ENCODE measurements at regions not wholly inside any gene's neighbourhood (a gene's known extent, or its start where the extent isn't known, plus 50 kb on each side); places are given as distances from the start of the nearest gene placed in this dataset.

DNA sequence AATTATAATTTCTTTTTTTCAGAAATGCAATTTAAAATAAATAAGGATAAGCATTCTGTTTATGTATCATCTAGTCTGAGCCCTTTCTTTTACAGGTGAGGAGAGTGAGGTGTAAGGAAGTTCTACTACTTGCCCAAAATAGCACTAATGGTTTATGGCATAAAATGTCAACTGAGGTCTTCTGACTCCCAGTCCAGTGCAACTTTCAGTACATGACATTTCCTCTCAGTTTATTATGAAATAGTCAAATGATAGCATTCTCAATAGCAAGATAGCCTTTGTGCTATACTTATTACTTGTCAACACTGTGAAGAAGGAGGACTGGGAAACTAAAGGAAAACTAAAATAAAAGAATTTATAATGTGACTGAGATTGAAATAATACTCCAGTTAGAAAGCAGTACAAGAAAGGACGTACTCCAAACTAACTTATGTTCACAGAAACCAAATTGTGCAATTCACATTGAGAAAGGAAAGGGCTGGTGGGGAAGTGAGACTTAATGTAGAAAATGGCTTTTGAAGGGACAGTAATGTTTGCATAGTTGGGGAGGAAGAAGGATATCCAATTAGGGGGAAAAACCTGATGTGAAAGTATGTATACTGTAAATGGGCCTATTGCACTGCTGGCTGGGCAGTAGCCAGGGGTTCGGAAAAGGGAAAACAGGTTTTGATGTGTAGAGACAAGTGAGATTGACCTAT is 166.7 kb upstream of the ZEB2 start:
- no peak for TF ChIP-seq EZH2 (IDR thresholded peaks at IDR 0.05; ENCODE audit: low read depth, unreplicated experiment)
- TF ChIP-seq, protein P1, sequence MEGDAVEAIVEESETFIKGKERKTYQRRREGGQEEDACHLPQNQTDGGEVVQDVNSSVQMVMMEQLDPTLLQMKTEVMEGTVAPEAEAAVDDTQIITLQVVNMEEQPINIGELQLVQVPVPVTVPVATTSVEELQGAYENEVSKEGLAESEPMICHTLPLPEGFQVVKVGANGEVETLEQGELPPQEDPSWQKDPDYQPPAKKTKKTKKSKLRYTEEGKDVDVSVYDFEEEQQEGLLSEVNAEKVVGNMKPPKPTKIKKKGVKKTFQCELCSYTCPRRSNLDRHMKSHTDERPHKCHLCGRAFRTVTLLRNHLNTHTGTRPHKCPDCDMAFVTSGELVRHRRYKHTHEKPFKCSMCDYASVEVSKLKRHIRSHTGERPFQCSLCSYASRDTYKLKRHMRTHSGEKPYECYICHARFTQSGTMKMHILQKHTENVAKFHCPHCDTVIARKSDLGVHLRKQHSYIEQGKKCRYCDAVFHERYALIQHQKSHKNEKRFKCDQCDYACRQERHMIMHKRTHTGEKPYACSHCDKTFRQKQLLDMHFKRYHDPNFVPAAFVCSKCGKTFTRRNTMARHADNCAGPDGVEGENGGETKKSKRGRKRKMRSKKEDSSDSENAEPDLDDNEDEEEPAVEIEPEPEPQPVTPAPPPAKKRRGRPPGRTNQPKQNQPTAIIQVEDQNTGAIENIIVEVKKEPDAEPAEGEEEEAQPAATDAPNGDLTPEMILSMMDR (conservative IDR thresholded peaks at IDR 0.05; ENCODE audit: low read depth in 2 of 2): no peak
- TF ChIP-seq, protein P2, sequence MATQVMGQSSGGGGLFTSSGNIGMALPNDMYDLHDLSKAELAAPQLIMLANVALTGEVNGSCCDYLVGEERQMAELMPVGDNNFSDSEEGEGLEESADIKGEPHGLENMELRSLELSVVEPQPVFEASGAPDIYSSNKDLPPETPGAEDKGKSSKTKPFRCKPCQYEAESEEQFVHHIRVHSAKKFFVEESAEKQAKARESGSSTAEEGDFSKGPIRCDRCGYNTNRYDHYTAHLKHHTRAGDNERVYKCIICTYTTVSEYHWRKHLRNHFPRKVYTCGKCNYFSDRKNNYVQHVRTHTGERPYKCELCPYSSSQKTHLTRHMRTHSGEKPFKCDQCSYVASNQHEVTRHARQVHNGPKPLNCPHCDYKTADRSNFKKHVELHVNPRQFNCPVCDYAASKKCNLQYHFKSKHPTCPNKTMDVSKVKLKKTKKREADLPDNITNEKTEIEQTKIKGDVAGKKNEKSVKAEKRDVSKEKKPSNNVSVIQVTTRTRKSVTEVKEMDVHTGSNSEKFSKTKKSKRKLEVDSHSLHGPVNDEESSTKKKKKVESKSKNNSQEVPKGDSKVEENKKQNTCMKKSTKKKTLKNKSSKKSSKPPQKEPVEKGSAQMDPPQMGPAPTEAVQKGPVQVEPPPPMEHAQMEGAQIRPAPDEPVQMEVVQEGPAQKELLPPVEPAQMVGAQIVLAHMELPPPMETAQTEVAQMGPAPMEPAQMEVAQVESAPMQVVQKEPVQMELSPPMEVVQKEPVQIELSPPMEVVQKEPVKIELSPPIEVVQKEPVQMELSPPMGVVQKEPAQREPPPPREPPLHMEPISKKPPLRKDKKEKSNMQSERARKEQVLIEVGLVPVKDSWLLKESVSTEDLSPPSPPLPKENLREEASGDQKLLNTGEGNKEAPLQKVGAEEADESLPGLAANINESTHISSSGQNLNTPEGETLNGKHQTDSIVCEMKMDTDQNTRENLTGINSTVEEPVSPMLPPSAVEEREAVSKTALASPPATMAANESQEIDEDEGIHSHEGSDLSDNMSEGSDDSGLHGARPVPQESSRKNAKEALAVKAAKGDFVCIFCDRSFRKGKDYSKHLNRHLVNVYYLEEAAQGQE (IDR thresholded peaks at IDR 0.05; ENCODE audit: unreplicated experiment): no peak
- no peak for TF ChIP-seq POLR2AphosphoS5 (IDR thresholded peaks at IDR 0.05; ENCODE audit: low read depth)
- no peak for TF ChIP-seq JUNB (IDR thresholded peaks at IDR 0.05; ENCODE audit: unreplicated experiment)
- no peak for TF ChIP-seq ZNF331 (CRISPR knock-in tag; IDR thresholded peaks at IDR 0.05; ENCODE audit: low read depth)
- no peak for TF ChIP-seq EZH2phosphoT487 (IDR thresholded peaks at IDR 0.05; ENCODE audit: unreplicated experiment)
- no peak for TF ChIP-seq ZNF114 (CRISPR knock-in tag; IDR thresholded peaks at IDR 0.05)
- no peak for TF ChIP-seq STAT1 (IDR thresholded peaks at IDR 0.05; ENCODE audit: unreplicated experiment)
- TF ChIP-seq CREB1 (CRISPR knock-in tag; IDR thresholded peaks at IDR 0.05; ENCODE audit: low read depth): no peak
- TF ChIP-seq, protein P3, sequence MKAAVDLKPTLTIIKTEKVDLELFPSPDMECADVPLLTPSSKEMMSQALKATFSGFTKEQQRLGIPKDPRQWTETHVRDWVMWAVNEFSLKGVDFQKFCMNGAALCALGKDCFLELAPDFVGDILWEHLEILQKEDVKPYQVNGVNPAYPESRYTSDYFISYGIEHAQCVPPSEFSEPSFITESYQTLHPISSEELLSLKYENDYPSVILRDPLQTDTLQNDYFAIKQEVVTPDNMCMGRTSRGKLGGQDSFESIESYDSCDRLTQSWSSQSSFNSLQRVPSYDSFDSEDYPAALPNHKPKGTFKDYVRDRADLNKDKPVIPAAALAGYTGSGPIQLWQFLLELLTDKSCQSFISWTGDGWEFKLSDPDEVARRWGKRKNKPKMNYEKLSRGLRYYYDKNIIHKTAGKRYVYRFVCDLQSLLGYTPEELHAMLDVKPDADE (IDR thresholded peaks at IDR 0.05): no peak

Measured in GM23338 (cell line).